ENCODE measurements at regions not wholly inside any gene's neighbourhood (a gene's known extent, or its start where the extent isn't known, plus 50 kb on each side); places are given as distances from the start of the nearest gene placed in this dataset.
"Not testable (repeated sequence)": the region's sequence is repeated elsewhere in the genome, so short reads cannot be mapped to it uniquely, and the experiment has no call there.

- no peak for FAIRE-seq
- no peak for TF ChIP-seq CTCF (IDR thresholded peaks at IDR 0.05)
- WGBS, 2 donors: 33 to 41% methylated on average over 2 of the region's 2 CpGs
- H3K36me3 ChIP-seq: no peaks in the 10 kb centered on the region
- H3K27me3 ChIP-seq: no peaks in the 10 kb centered on the region
- intact Hi-C loops (cut with DNase I): no loop called here
- no peak overlapping the region for H3K4me3 ChIP-seq
- no peaks in the 10 kb centered on the region for H3K9me3 ChIP-seq
- DNase-seq: no peak
- H3K4me1 ChIP-seq: no peaks in the 10 kb centered on the region
- no peak overlapping the region for H3K27ac ChIP-seq
- no peak for ATAC-seq
Measured at GRCh38 chr5:50343715-50344114, 97.4 kb downstream of the EMB start.

GRCh38 chr5:50340757-50341156 lies 100.3 kb downstream of the EMB start:
- Histone ChIP-seq H3K27ac (no peak overlapping the region), H3K9me3 (no peaks in the 10 kb centered on the region), H3K36me3 (no peaks in the 10 kb centered on the region), H3K27me3 (no peaks in the 10 kb centered on the region), H3K4me3 (no peak overlapping the region), H3K4me1 (no peaks in the 10 kb centered on the region)
- ATAC-seq (no peak), DNase-seq (no peak), FAIRE-seq (no peak)
- intact Hi-C loops (cut with DNase I): no loop called here
- no peak for TF ChIP-seq CTCF (IDR thresholded peaks at IDR 0.05)
- WGBS, 2 donors: 40 to 46% methylated on average over 2 of the region's 2 CpGs

GRCh38 chr5:50330633-50331032 lies 110.5 kb downstream of the EMB start:
- DNase-seq: not testable (repeated sequence)
- 50 to 63% methylated on average over 6 of the region's 6 CpGs for WGBS, 2 donors

GRCh38 chr5:50328193-50328729 lies 112.8 kb downstream of the EMB start:
- peaks cover 0 to 7% (median 0%) of the 10 kb centered on the region in 3 donors for H3K4me1 ChIP-seq
- H3K36me3 ChIP-seq: no peaks in the 10 kb centered on the region
- ATAC-seq: no peak
- 50 to 52% methylated on average over 6 of the region's 6 CpGs for WGBS, 2 donors
- no peak for FAIRE-seq
- H3K4me3 ChIP-seq: no peak overlapping the region
- no peak for TF ChIP-seq CTCF (IDR thresholded peaks at IDR 0.05)
- intact Hi-C loops (cut with DNase I): no loop called here
- no peaks in the 10 kb centered on the region for H3K27me3 ChIP-seq
- no peak for DNase-seq
- H3K9me3 ChIP-seq: no peaks in the 10 kb centered on the region
- no peak overlapping the region for H3K27ac ChIP-seq

More at GRCh38 chr5:50330633-50331032, 110.5 kb downstream of the EMB start:
- H3K4me3 ChIP-seq; H3K36me3 ChIP-seq; H3K27ac ChIP-seq; H3K9me3 ChIP-seq; intact Hi-C loops (cut with DNase I); ATAC-seq; FAIRE-seq; H3K27me3 ChIP-seq; H3K4me1 ChIP-seq: not testable (repeated sequence)

- ATAC-seq: no peak
- FAIRE-seq: peak; percentile 91
- Histone ChIP-seq H3K9me3 (no peaks in the 10 kb centered on the region), H3K4me3 (no peak overlapping the region), H3K27me3 (no peaks in the 10 kb centered on the region), H3K27ac (no peak overlapping the region), H3K36me3 (no peaks in the 10 kb centered on the region), H3K4me1 (peaks cover 0 to 7% (median 0%) of the 10 kb centered on the region in 3 donors)
- TF ChIP-seq CTCF (IDR thresholded peaks at IDR 0.05): peak; percentile 26 to 61 (median 42)
- DNase-seq: no peak
- WGBS, 2 donors: 12 to 17% methylated on average over 4 of the region's 4 CpGs
- intact Hi-C loops (cut with DNase I): no loop called here
Measured at GRCh38 chr5:50325237-50325832, 115.8 kb downstream of the EMB start.
